Stomach (tissue), 4 donors: ENCODE measurements at regions not wholly inside any gene's neighbourhood (a gene's known extent, or its start where the extent isn't known, plus 50 kb on each side); places are given as distances from the start of the nearest gene placed in this dataset.

ENCODE experiments used
- CTCF ChIP-seq, 7 experiments: fragments of 450-650 bp in 4 of 7; fragments of 200-600 bp in 3 of 7; sonication (generic) in 3 of 7; IDR thresholded peaks; one replicate each; pipeline ENCODE4 v1.5.1; 2016 to 2019; ENCODE audit warnings: antibody characterized with exemption in 7 of 7, control low read depth in 2 of 7, mild to moderate bottlenecking in 1 of 7
- EP300 ChIP-seq: sonication (generic); formaldehyde crosslinking; IDR thresholded peaks from one replicate; pipeline ENCODE4 v1.6.1; 2017; ENCODE audit warnings: antibody characterized with exemption
- POLR2A ChIP-seq, 4 donors: fragments of 450-650 bp; IDR thresholded peaks; one replicate each; pipeline ENCODE4 v1.6.1; 2016; ENCODE audit warnings: antibody characterized with exemption in 4 of 4, control low read depth in 2 of 4, mild to moderate bottlenecking in 1 of 4, moderate library complexity in 1 of 4
- POLR2AphosphoS5 ChIP-seq, 3 donors: sonication (generic); formaldehyde crosslinking; IDR thresholded peaks; one replicate each; pipeline ENCODE4 v1.6.1; 2016; ENCODE audit warnings: antibody characterized with exemption in 3 of 3

- no peak for TF ChIP-seq POLR2A (IDR thresholded peaks at IDR 0.05)
- no peak for TF ChIP-seq CTCF (IDR thresholded peaks at IDR 0.05)
- TF ChIP-seq POLR2AphosphoS5 (IDR thresholded peaks at IDR 0.05): no peak
- TF ChIP-seq EP300: no peak
Observed at GRCh38 chr13:64311112-64311511, 2895.5 kb upstream of the PCDH20 start.
